A549 (cell line): ENCODE measurements at regions not wholly inside any gene's neighbourhood (a gene's known extent, or its start where the extent isn't known, plus 50 kb on each side); places are given as distances from the start of the nearest gene placed in this dataset.

ENCODE experiments used
- ATAC-seq, 2 experiments: fragments of 200-7000 bp in 1 of 2; fragments of >200 bp in 1 of 2; cut with Nextera tagmentation in 1 of 2; cut with Tn5 transposase in 1 of 2; 3 replicates each; pipeline versions ENCODE4 v1.8.0 to v1.9.1; 2018 to 2020; ENCODE audit warnings: mild to moderate bottlenecking in 1 of 2, moderate library complexity in 1 of 2
- CTCF ChIA-PET: fragments of 300-600 bp; sonication (Branson Sonifier 250); formaldehyde crosslinking; extraction: SDS; loops from one replicate; lab custom pipeline; 2021; ENCODE audit warnings: antibody characterized with exemption, inconsistent platforms; lab: Yijun Ruan, JAX
- POLR2A ChIA-PET: fragments of 350-600 bp; formaldehyde crosslinking; extraction: SDS; loops from one replicate; lab custom pipeline; 2021; ENCODE audit warnings: antibody characterized with exemption, inconsistent platforms; lab: Yijun Ruan, JAX
- DNase-seq, 2 experiments: peaks; one replicate each; pipeline versions ENCODE4 v3.0.0 to v3.0.0-alpha.2; 2011 to 2016; ENCODE audit warnings: low read depth in 1 of 2, low spot score in 1 of 2
- FAIRE-seq: peaks from 2 replicates; lab custom pipeline; 2011; peaks lifted over from hg19 to GRCh38; lab: Jason Lieb, UNC
- H3K27ac ChIP-seq, 2 experiments: fragments of >200 bp; sonication (Bioruptor Twin); formaldehyde crosslinking; 3 replicates each; pipeline ENCODE4 v1.5.1; 2016 to 2017
- H3K4me1 ChIP-seq: fragments of >200 bp; sonication (Bioruptor Twin); formaldehyde crosslinking; 3 replicates; pipeline ENCODE4 v1.6.1; 2016
- H3K4me2 ChIP-seq: fragments of >200 bp; sonication (Bioruptor Twin); formaldehyde crosslinking; 3 replicates; pipeline ENCODE4 v1.6.1; 2016
- H3K4me3 ChIP-seq: fragments of >200 bp; sonication (Bioruptor Twin); formaldehyde crosslinking; 3 replicates; pipeline ENCODE4 v1.5.1; 2016
- H3K9me3 ChIP-seq: fragments of >200 bp; sonication (Bioruptor Twin); formaldehyde crosslinking; 3 replicates; pipeline ENCODE4 v1.6.1; 2016
- CBX2 ChIP-seq: fragments of 200-600 bp; sonication (generic); IDR thresholded peaks from 2 replicates; pipeline ENCODE4 v1.6.1; 2016; ENCODE audit warnings: low read depth, mild to moderate bottlenecking, borderline replicate concordance
- CBX8 ChIP-seq: fragments of 200-600 bp; sonication (generic); IDR thresholded peaks from 2 replicates; pipeline ENCODE4 v1.6.1; 2016
- CHD2 ChIP-seq: fragments of 150-350 bp; IDR thresholded peaks from 2 replicates; pipeline ENCODE4 v1.6.1; 2014; ENCODE audit warnings: low read length; ENCODE audit not compliant: partially characterized antibody
- CHD4 ChIP-seq: fragments of 200-600 bp; sonication (generic); IDR thresholded peaks from 2 replicates; pipeline ENCODE4 v1.6.1; 2016; ENCODE audit warnings: antibody characterized with exemption, mild to moderate bottlenecking, borderline replicate concordance
- EHMT2 ChIP-seq: fragments of 200-600 bp; sonication (generic); IDR thresholded peaks from 2 replicates; pipeline ENCODE4 v1.6.1; 2016; ENCODE audit warnings: antibody characterized with exemption, low read depth, mild to moderate bottlenecking, moderate library complexity
- FOSB ChIP-seq: fragments of 250-450 bp; sonication (Bioruptor Pico); IDR thresholded peaks from 2 replicates; pipeline ENCODE4 v1.5.0; 2020; ENCODE audit warnings: mild to moderate bottlenecking, moderate library complexity
- GATA3 ChIP-seq: IDR thresholded peaks from 2 replicates; pipeline ENCODE4 v1.6.1; 2012; ENCODE audit warnings: borderline replicate concordance
- HEYL ChIP-seq: fragments of 250-450 bp; sonication (Bioruptor Pico); IDR thresholded peaks from 2 replicates; pipeline ENCODE4 v1.8.0; 2021; ENCODE audit warnings: mild to moderate bottlenecking, moderate library complexity
- HOXB13 ChIP-seq: fragments of 250-450 bp; sonication (Bioruptor Pico); IDR thresholded peaks from 2 replicates; pipeline ENCODE4 v1.5.0; 2020; ENCODE audit warnings: low read depth, mild to moderate bottlenecking, moderate library complexity
- JUN ChIP-seq, 2 experiments: fragments of >200 bp; sonication (Bioruptor Twin); formaldehyde crosslinking; IDR thresholded peaks; 2 replicates in 1 of 2; 3 replicates in 1 of 2; pipeline ENCODE4 v1.6.1; 2016 to 2017
- JUNB ChIP-seq: fragments of >200 bp; sonication (Bioruptor Twin); formaldehyde crosslinking; IDR thresholded peaks from 2 replicates; pipeline ENCODE4 v1.6.1; 2016
- KDM1A ChIP-seq: fragments of 200-600 bp; sonication (generic); IDR thresholded peaks from 2 replicates; pipeline ENCODE4 v1.6.1; 2016; ENCODE audit warnings: low read depth, mild to moderate bottlenecking
- MAFK ChIP-seq: fragments of 450-650 bp; IDR thresholded peaks from 2 replicates; pipeline ENCODE4 v1.6.1; 2014; ENCODE audit not compliant: partially characterized antibody
- MAZ ChIP-seq: fragments of 150-350 bp; IDR thresholded peaks from 2 replicates; pipeline ENCODE4 v1.6.1; 2014; ENCODE audit warnings: antibody characterized with exemption, low read depth, low read length, borderline replicate concordance
- MYC ChIP-seq: IDR thresholded peaks from 2 replicates; pipeline ENCODE4 v1.6.1; 2012; ENCODE audit warnings: mild to moderate bottlenecking, inconsistent platforms, low read length, improper control_type of control experiment, borderline replicate concordance
- NPAS2 ChIP-seq: fragments of 250-450 bp; sonication (Bioruptor Pico); IDR thresholded peaks from 2 replicates; pipeline ENCODE4 v1.8.0; 2022; ENCODE audit warnings: mild to moderate bottlenecking, moderate library complexity, borderline replicate concordance
- PHF8 ChIP-seq: fragments of 200-600 bp; sonication (generic); IDR thresholded peaks from 2 replicates; pipeline ENCODE4 v1.6.1; 2016; ENCODE audit warnings: low read depth, mild to moderate bottlenecking, antibody characterized with exemption, moderate library complexity, borderline replicate concordance
- POLR2AphosphoS2 ChIP-seq: conservative IDR thresholded peaks from 2 replicates; pipeline ENCODE4 v1.6.1; 2012; ENCODE audit warnings: low read length, improper control_type of control experiment, inconsistent platforms
- RAD21 ChIP-seq, 2 experiments: fragments of >200 bp in 1 of 2; sonication (Bioruptor Twin) in 1 of 2; formaldehyde crosslinking in 1 of 2; IDR thresholded peaks in 1 of 2; conservative IDR thresholded peaks in 1 of 2; 2 replicates in 1 of 2; 3 replicates in 1 of 2; pipeline ENCODE4 v1.6.1; 2012 to 2018; ENCODE audit warnings: inconsistent platforms in 1 of 2
- RARB ChIP-seq: fragments of 250-450 bp; sonication (Bioruptor Pico); IDR thresholded peaks from 2 replicates; pipeline ENCODE4 v1.8.0; 2021; ENCODE audit warnings: mild to moderate bottlenecking, moderate library complexity
- SMC3 ChIP-seq: fragments of >200 bp; sonication (Bioruptor Twin); formaldehyde crosslinking; IDR thresholded peaks from 3 replicates; pipeline ENCODE4 v1.6.1; 2018; ENCODE audit warnings: inconsistent platforms
- SREBF2 ChIP-seq: fragments of 450-650 bp; IDR thresholded peaks from 2 replicates; pipeline ENCODE4 v1.6.1; 2014; ENCODE audit warnings: mild to moderate bottlenecking, moderate library complexity
- ZFP36 ChIP-seq: fragments of 450-650 bp; IDR thresholded peaks from 2 replicates; pipeline ENCODE4 v1.6.1; 2014; ENCODE audit warnings: borderline replicate concordance; ENCODE audit not compliant: partially characterized antibody
- WGBS: methylation state at CpG from one replicate; pipeline ENCODE4 v1.1.6; 2017; ENCODE audit errors: missing lambda C conversion rate; 5-methylcytosine and 5-hydroxymethylcytosine counted together
- TF ChIP-seq, protein P1 (sequence below): fragments of >200 bp; sonication (Bioruptor Twin); formaldehyde crosslinking; IDR thresholded peaks from 2 replicates; pipeline ENCODE4 v1.6.1; 2016
- TF ChIP-seq, protein P2 (sequence below): fragments of 250-450 bp; sonication (Bioruptor Pico); IDR thresholded peaks from 2 replicates; pipeline ENCODE4 v1.5.0; 2021; ENCODE audit warnings: mild to moderate bottlenecking, moderate library complexity, borderline replicate concordance
- TF ChIP-seq, protein P3 (sequence below): fragments of 200-600 bp; sonication (generic); IDR thresholded peaks from 2 replicates; pipeline ENCODE4 v1.6.1; 2016; ENCODE audit warnings: antibody characterized with exemption, mild to moderate bottlenecking, moderate library complexity
- TF ChIP-seq, protein P4 (sequence below): IDR thresholded peaks from 2 replicates; pipeline ENCODE4 v1.6.1; 2012

DNA sequence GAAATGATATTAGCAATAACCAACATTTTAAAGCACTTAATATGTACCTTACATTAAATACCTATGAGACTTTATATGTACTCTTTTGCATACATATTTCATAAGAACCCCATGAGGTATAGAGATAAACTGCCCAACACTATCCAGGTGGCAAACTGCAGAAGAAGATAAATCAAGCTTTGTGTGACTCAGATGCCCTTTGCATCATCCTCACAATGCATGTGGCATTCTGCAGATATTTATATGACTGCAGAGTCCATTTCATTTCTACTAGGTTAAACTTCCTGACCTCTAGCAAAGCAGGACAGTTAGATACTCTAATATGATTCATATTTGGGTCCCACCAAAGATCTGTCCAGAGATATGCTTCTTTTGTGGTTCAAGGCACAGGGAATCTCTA, 85.6 kb upstream of the RASGEF1B start:
- DNase-seq (no peak), ATAC-seq (no peak)
- ChIA-PET CTCF (no interaction called here), POLR2A (no interaction called here)
- Histone ChIP-seq H3K4me2 (no peak overlapping the region), H3K27ac (no peak overlapping the region), H3K9me3 (no peaks in the 10 kb centered on the region), H3K4me1 (no peaks in the 10 kb centered on the region)
- TF ChIP-seq CHD4 (no peak), CBX2 (no peak), ZFP36 (no peak), RAD21 (conservative IDR thresholded peaks at IDR 0.05 in 1 of 2, IDR thresholded peaks at IDR 0.05 in 1 of 2) (no peak), MYC (no peak), SMC3 (no peak), SREBF2 (no peak)
- TF ChIP-seq, protein P1, sequence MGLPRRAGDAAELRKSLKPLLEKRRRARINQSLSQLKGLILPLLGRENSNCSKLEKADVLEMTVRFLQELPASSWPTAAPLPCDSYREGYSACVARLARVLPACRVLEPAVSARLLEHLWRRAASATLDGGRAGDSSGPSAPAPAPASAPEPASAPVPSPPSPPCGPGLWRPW = no peak
- TF ChIP-seq, protein P2, sequence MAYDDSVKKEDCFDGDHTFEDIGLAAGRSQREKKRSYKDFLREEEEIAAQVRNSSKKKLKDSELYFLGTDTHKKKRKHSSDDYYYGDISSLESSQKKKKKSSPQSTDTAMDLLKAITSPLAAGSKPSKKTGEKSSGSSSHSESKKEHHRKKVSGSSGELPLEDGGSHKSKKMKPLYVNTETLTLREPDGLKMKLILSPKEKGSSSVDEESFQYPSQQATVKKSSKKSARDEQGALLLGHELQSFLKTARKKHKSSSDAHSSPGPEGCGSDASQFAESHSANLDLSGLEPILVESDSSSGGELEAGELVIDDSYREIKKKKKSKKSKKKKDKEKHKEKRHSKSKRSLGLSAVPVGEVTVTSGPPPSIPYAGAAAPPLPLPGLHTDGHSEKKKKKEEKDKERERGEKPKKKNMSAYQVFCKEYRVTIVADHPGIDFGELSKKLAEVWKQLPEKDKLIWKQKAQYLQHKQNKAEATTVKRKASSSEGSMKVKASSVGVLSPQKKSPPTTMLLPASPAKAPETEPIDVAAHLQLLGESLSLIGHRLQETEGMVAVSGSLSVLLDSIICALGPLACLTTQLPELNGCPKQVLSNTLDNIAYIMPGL (CRISPR knock-in tag) = no peak
- TF ChIP-seq, all 56 proteins: peak for 0
- no peak overlapping the region for H3K4me3 ChIP-seq
- FAIRE-seq = no peak

DNA sequence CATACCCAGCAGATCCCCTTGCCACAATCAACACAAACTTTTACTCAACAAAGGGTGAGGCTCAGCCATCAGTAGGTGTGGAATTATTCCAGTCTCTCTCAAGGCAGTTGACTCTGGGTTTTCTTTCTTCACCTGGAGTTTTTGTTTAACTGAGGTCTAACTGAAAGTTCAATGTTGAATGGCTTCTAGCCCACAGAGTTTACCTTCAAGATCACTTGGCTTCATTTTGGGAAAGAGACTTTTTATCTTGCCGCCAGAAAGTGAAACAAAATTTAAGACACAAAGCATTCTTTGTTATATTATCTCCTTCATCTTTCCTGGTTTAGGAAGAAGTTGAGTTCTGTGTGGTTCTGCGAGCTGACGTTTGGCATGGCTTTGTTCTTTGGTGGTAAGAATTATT, 83.8 kb upstream of the RASGEF1B start:
- FAIRE-seq (no peak), DNase-seq (no peak), ATAC-seq (no peak)
- Histone ChIP-seq H3K4me1 (no peaks in the 10 kb centered on the region), H3K4me3 (no peak overlapping the region), H3K9me3 (no peaks in the 10 kb centered on the region), H3K27ac (no peak overlapping the region), H3K4me2 (no peak overlapping the region)
- TF ChIP-seq, protein P3, sequence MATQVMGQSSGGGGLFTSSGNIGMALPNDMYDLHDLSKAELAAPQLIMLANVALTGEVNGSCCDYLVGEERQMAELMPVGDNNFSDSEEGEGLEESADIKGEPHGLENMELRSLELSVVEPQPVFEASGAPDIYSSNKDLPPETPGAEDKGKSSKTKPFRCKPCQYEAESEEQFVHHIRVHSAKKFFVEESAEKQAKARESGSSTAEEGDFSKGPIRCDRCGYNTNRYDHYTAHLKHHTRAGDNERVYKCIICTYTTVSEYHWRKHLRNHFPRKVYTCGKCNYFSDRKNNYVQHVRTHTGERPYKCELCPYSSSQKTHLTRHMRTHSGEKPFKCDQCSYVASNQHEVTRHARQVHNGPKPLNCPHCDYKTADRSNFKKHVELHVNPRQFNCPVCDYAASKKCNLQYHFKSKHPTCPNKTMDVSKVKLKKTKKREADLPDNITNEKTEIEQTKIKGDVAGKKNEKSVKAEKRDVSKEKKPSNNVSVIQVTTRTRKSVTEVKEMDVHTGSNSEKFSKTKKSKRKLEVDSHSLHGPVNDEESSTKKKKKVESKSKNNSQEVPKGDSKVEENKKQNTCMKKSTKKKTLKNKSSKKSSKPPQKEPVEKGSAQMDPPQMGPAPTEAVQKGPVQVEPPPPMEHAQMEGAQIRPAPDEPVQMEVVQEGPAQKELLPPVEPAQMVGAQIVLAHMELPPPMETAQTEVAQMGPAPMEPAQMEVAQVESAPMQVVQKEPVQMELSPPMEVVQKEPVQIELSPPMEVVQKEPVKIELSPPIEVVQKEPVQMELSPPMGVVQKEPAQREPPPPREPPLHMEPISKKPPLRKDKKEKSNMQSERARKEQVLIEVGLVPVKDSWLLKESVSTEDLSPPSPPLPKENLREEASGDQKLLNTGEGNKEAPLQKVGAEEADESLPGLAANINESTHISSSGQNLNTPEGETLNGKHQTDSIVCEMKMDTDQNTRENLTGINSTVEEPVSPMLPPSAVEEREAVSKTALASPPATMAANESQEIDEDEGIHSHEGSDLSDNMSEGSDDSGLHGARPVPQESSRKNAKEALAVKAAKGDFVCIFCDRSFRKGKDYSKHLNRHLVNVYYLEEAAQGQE = no peak
- TF ChIP-seq PHF8 (no peak), POLR2AphosphoS2 (no peak), FOSB (CRISPR knock-in tag) (no peak), NPAS2 (no peak), GATA3 (no peak), JUNB (no peak), RARB (no peak), CBX8 (no peak), KDM1A (no peak), JUN (IDR thresholded peaks at IDR 0.05) (no peak), MAZ (no peak), HOXB13 (CRISPR knock-in tag) (no peak), HEYL (no peak), CHD2 (no peak), MYC (no peak), EHMT2 (no peak), MAFK (no peak)
- TF ChIP-seq, protein P2 (CRISPR knock-in tag) = no peak
- TF ChIP-seq, protein P4, sequence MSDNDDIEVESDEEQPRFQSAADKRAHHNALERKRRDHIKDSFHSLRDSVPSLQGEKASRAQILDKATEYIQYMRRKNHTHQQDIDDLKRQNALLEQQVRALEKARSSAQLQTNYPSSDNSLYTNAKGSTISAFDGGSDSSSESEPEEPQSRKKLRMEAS = no peak
- ChIA-PET POLR2A (no interaction called here), CTCF (no interaction called here)
- 29% methylated on average over 3 of the region's 3 CpGs for WGBS
